Esophagus squamous epithelium (tissue), 4 donors: ENCODE measurements at regions not wholly inside any gene's neighbourhood (a gene's known extent, or its start where the extent isn't known, plus 50 kb on each side); places are given as distances from the start of the nearest gene placed in this dataset.

ENCODE experiments used
- POLR2A ChIP-seq, 4 donors: fragments of 450-650 bp; IDR thresholded peaks; one replicate each; pipeline ENCODE4 v1.6.1; 2017; ENCODE audit warnings: antibody characterized with exemption in 4 of 4, mild to moderate bottlenecking in 4 of 4, moderate library complexity in 3 of 4
- TF ChIP-seq, protein P1 (sequence below), 6 experiments: fragments of 450-650 bp in 4 of 6; fragments of 200-600 bp in 2 of 6; sonication (generic) in 2 of 6; IDR thresholded peaks; one replicate each; pipeline ENCODE4 v1.5.1; 2016 to 2019; ENCODE audit warnings: antibody characterized with exemption in 6 of 6, mild to moderate bottlenecking in 4 of 6, moderate library complexity in 4 of 6

- TF ChIP-seq, protein P1, sequence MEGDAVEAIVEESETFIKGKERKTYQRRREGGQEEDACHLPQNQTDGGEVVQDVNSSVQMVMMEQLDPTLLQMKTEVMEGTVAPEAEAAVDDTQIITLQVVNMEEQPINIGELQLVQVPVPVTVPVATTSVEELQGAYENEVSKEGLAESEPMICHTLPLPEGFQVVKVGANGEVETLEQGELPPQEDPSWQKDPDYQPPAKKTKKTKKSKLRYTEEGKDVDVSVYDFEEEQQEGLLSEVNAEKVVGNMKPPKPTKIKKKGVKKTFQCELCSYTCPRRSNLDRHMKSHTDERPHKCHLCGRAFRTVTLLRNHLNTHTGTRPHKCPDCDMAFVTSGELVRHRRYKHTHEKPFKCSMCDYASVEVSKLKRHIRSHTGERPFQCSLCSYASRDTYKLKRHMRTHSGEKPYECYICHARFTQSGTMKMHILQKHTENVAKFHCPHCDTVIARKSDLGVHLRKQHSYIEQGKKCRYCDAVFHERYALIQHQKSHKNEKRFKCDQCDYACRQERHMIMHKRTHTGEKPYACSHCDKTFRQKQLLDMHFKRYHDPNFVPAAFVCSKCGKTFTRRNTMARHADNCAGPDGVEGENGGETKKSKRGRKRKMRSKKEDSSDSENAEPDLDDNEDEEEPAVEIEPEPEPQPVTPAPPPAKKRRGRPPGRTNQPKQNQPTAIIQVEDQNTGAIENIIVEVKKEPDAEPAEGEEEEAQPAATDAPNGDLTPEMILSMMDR (IDR thresholded peaks at IDR 0.05), result no peak
- no peak for TF ChIP-seq POLR2A (IDR thresholded peaks at IDR 0.05)
Measured at GRCh38 chr9:19967216-19967887, 178.5 kb upstream of the SLC24A2 start.
